OCI-LY7 (cell line): ENCODE measurements at regions not wholly inside any gene's neighbourhood (a gene's known extent, or its start where the extent isn't known, plus 50 kb on each side); places are given as distances from the start of the nearest gene placed in this dataset.

ENCODE experiments used
- BruUV-seq: library from RNA; stranded (reverse); fragments of 400-500 nt; replicated peaks from 2 replicates; lab custom pipeline; 2021; lab: Mats Ljungman, UMichigan
- CTCF ChIA-PET: fragments of 300-600 bp; sonication (Branson Sonifier 250); formaldehyde crosslinking; loops from one replicate; lab custom pipeline; 2022; ENCODE audit warnings: antibody characterized with exemption; ENCODE audit not compliant: unreplicated experiment; lab: Charles Lee
- POLR2A ChIA-PET: fragments of 300-600 bp; sonication (Branson Sonifier 250); formaldehyde crosslinking; loops from one replicate; lab custom pipeline; 2022; ENCODE audit warnings: antibody characterized with exemption; lab: Charles Lee
- DNase-seq: peaks from one replicate; pipeline ENCODE4 v3.0.0-alpha.2; 2015; ENCODE audit warnings: low spot score
- H2AFZ ChIP-seq: fragments of 200-600 bp; sonication (generic), shearing (Covaris generic); 2 replicates; pipeline ENCODE4 v1.6.1; 2014; ENCODE audit warnings: mild to moderate bottlenecking, antibody characterized with exemption, low read length, moderate library complexity
- H3K27ac ChIP-seq: fragments of 200-600 bp; sonication (generic); 2 replicates; pipeline ENCODE4 v1.5.1; 2014; ENCODE audit warnings: mixed run types, low read depth, mild to moderate bottlenecking, moderate library complexity, low read length, inconsistent platforms; ENCODE audit not compliant: poor library complexity, severe bottlenecking
- H3K36me3 ChIP-seq: fragments of 200-600 bp; sonication (generic); 2 replicates; pipeline ENCODE4 v1.6.1; 2014; ENCODE audit warnings: mild to moderate bottlenecking, antibody characterized with exemption, low read length, moderate library complexity, mixed read lengths; ENCODE audit not compliant: insufficient read depth
- H3K4me1 ChIP-seq: fragments of 200-600 bp; sonication (generic); 2 replicates; pipeline ENCODE4 v1.5.1; 2014; ENCODE audit warnings: mild to moderate bottlenecking, low read length; ENCODE audit not compliant: insufficient read depth, poor library complexity, severe bottlenecking
- H3K4me2 ChIP-seq: fragments of 200-600 bp; sonication (generic); 2 replicates; pipeline ENCODE4 v1.6.1; 2014; ENCODE audit warnings: mild to moderate bottlenecking, low read length
- H3K4me3 ChIP-seq: fragments of 200-600 bp; sonication (generic); 2 replicates; pipeline ENCODE4 v1.5.1; 2014; ENCODE audit warnings: mild to moderate bottlenecking, low read depth, low read length; ENCODE audit not compliant: poor library complexity, severe bottlenecking
- H3K79me2 ChIP-seq: fragments of 200-600 bp; sonication (generic); 2 replicates; pipeline ENCODE4 v1.6.1; 2016; ENCODE audit warnings: low read depth, mild to moderate bottlenecking, low read length, moderate library complexity, mixed read lengths; ENCODE audit not compliant: insufficient read depth
- H3K9me2 ChIP-seq: fragments of 200-600 bp; sonication (generic); 2 replicates; pipeline ENCODE4 v1.6.1; 2016; ENCODE audit warnings: mild to moderate bottlenecking, low read length, mixed read lengths; ENCODE audit not compliant: insufficient read depth
- H3K9me3 ChIP-seq: fragments of 200-600 bp; sonication (generic); 2 replicates; pipeline ENCODE4 v1.6.1; 2014; ENCODE audit warnings: mild to moderate bottlenecking, mixed run types, low read length, mixed read lengths
- H4K20me1 ChIP-seq: fragments of 200-600 bp; sonication (generic); 2 replicates; pipeline ENCODE4 v1.6.1; 2014; ENCODE audit warnings: mild to moderate bottlenecking, antibody characterized with exemption, low read length, moderate library complexity, mixed read lengths; ENCODE audit not compliant: insufficient read depth
- CTCF ChIP-seq: fragments of 200-600 bp; sonication (generic); conservative IDR thresholded peaks from 2 replicates; pipeline ENCODE4 v1.5.1; 2014; ENCODE audit warnings: mild to moderate bottlenecking, antibody characterized with exemption, low read length, moderate library complexity, mixed read lengths
- EZH2phosphoT487 ChIP-seq: fragments of 200-600 bp; sonication (generic); IDR thresholded peaks from 2 replicates; pipeline ENCODE4 v1.6.1; 2018; ENCODE audit warnings: low read depth, borderline replicate concordance, mild to moderate bottlenecking, mixed run types, antibody characterized with exemption, low read length, moderate library complexity, mixed read lengths
- intact Hi-C: fragments of 100-400 bp; cut with micrococcal nuclease; formaldehyde crosslinking; loops from one replicate; pipeline ENCODE4 v1.10.0; 2022; ENCODE audit not compliant: unreplicated experiment

GRCh38 chr7:130865408-130866236 lies 131.6 kb upstream of the KLF14 start:
- peak; percentile 13 for DNase-seq
- Histone ChIP-seq H4K20me1 (no peaks in the 10 kb centered on the region), H3K36me3 (peaks cover 31% of the 10 kb centered on the region; the same call in 1 of the 2 replicates), H3K9me3 (no peaks in the 10 kb centered on the region), H3K4me1 (no peaks in the 10 kb centered on the region), H2AFZ (no peak overlapping the region), H3K27ac (no peak overlapping the region), H3K4me2 (no peak overlapping the region), H3K4me3 (no peak overlapping the region), H3K79me2 (no peaks in the 10 kb centered on the region), H3K9me2 (no peaks in the 10 kb centered on the region)
- 0 out of 2 replicates have a peak, but pooled peaks have one; percentile 9 for TF ChIP-seq CTCF
- no peak for TF ChIP-seq EZH2phosphoT487
- ChIA-PET POLR2A (interaction anchor here (0.7 to 0.8 kb wide), 2 partner anchors 565 to 646 kb away, joined by 3 read pairs; no protein-coding TSS in a partner anchor), CTCF (no interaction called here)
- no TSS peak for BruUV-seq
- intact Hi-C loops = no loop called here

GRCh38 chr7:130867039-130867438 lies 133.0 kb upstream of the KLF14 start:
- ChIA-PET POLR2A (no interaction called here), CTCF (no interaction called here)
- Histone ChIP-seq H3K4me2 (no peak overlapping the region), H3K4me3 (no peak overlapping the region), H3K79me2 (no peaks in the 10 kb centered on the region), H3K36me3 (peaks cover 23% of the 10 kb centered on the region; the same call in 1 of the 2 replicates), H3K4me1 (no peaks in the 10 kb centered on the region), H4K20me1 (no peaks in the 10 kb centered on the region), H3K27ac (no peak overlapping the region), H3K9me3 (no peaks in the 10 kb centered on the region), H3K9me2 (no peaks in the 10 kb centered on the region), H2AFZ (no peak overlapping the region)
- no peak for TF ChIP-seq EZH2phosphoT487
- TF ChIP-seq CTCF = no peak
- BruUV-seq = no TSS peak
- DNase-seq = no peak
- intact Hi-C loops = no loop called here

GRCh38 chr7:130867581-130868136 lies 133.7 kb upstream of the KLF14 start:
- Histone ChIP-seq H3K9me2 (no peaks in the 10 kb centered on the region), H3K36me3 (peaks cover 20% of the 10 kb centered on the region; the same call in 1 of the 2 replicates), H2AFZ (no peak overlapping the region), H3K79me2 (no peaks in the 10 kb centered on the region), H3K4me1 (no peaks in the 10 kb centered on the region), H4K20me1 (no peaks in the 10 kb centered on the region), H3K4me2 (no peak overlapping the region), H3K27ac (no peak overlapping the region), H3K4me3 (no peak overlapping the region), H3K9me3 (no peaks in the 10 kb centered on the region)
- CTCF ChIA-PET = no interaction called here
- no peak for TF ChIP-seq CTCF
- TF ChIP-seq EZH2phosphoT487 = no peak
- intact Hi-C loops = no loop called here
- POLR2A ChIA-PET = interaction anchor here (0.7 kb wide), 1 partner anchor 21 kb away, joined by 3 read pairs; no protein-coding TSS in a partner anchor
- no peak for DNase-seq
- no TSS peak for BruUV-seq
